Neural cell (in vitro differentiated cells): ENCODE measurements at regions not wholly inside any gene's neighbourhood (a gene's known extent, or its start where the extent isn't known, plus 50 kb on each side); places are given as distances from the start of the nearest gene placed in this dataset.

Experiments used
- H2AFZ ChIP-seq: fragments of 200-600, 300-800 bp; sonication (generic), shearing (Covaris generic); 2 replicates; pipeline ENCODE4 v1.6.0; 2014; ENCODE audit warnings: low read depth, mild to moderate bottlenecking, antibody characterized with exemption, low read length, moderate library complexity
- H3F3A ChIP-seq: fragments of 200-600 bp; shearing (Covaris generic); 2 replicates; pipeline ENCODE4 v1.6.1; 2016; ENCODE audit warnings: mild to moderate bottlenecking, moderate library complexity, mixed read lengths, antibody characterized with exemption, low read length; ENCODE audit not compliant: insufficient read depth, poor library complexity, severe bottlenecking
- H3K27ac ChIP-seq: fragments of 200-600, 300-800 bp; sonication (generic), shearing (Covaris generic); 2 replicates; pipeline ENCODE4 v1.5.1; 2014; ENCODE audit warnings: mild to moderate bottlenecking, low read length, moderate library complexity
- H3K27me3 ChIP-seq: fragments of 300-800, 200-600 bp; sonication (generic), shearing (Covaris generic); 2 replicates; pipeline ENCODE4 v1.6.0; 2014; ENCODE audit warnings: mild to moderate bottlenecking, low read depth, low read length, moderate library complexity; ENCODE audit not compliant: insufficient read depth
- H3K36me3 ChIP-seq: fragments of 300-800, 200-600 bp; sonication (generic), shearing (Covaris generic); 2 replicates; pipeline ENCODE4 v1.5.1; 2014; ENCODE audit warnings: mild to moderate bottlenecking, antibody characterized with exemption, low read length, moderate library complexity; ENCODE audit not compliant: insufficient read depth
- H3K4me2 ChIP-seq: fragments of 300-800, 200-600 bp; sonication (generic), shearing (Covaris generic); 2 replicates; pipeline ENCODE4 v1.6.0; 2014; ENCODE audit warnings: mild to moderate bottlenecking, low read length
- H3K4me3 ChIP-seq: fragments of 300-800, 200-600 bp; sonication (generic), shearing (Covaris generic); 2 replicates; pipeline ENCODE4 v1.5.1; 2014; ENCODE audit warnings: mild to moderate bottlenecking, low read length, moderate library complexity
- H3K79me2 ChIP-seq: fragments of 200-600 bp; shearing (Covaris generic); replicated peaks from 2 replicates; pipeline ENCODE4 v1.6.0; 2014; ENCODE audit warnings: mild to moderate bottlenecking, low read length, moderate library complexity; ENCODE audit not compliant: insufficient read depth
- H3K9ac ChIP-seq: fragments of 300-800, 200-600 bp; sonication (generic), shearing (Covaris generic); 2 replicates; pipeline ENCODE4 v1.6.1; 2016; ENCODE audit warnings: mild to moderate bottlenecking, low read length, mixed read lengths
- H3K9me2 ChIP-seq: fragments of 200-600 bp; shearing (Covaris generic); 2 replicates; pipeline ENCODE4 v1.6.1; 2016; ENCODE audit warnings: mild to moderate bottlenecking, low read length, mixed read lengths; ENCODE audit not compliant: insufficient read depth
- H3K9me3 ChIP-seq: fragments of 200-600, 300-800 bp; sonication (generic), shearing (Covaris generic); 2 replicates; pipeline ENCODE4 v1.6.1; 2016; ENCODE audit warnings: mild to moderate bottlenecking, mixed run types, low read length, moderate library complexity, mixed read lengths
- H4K20me1 ChIP-seq: fragments of 200-600 bp; shearing (Covaris generic); 2 replicates; pipeline ENCODE4 v1.6.1; 2016; ENCODE audit warnings: mild to moderate bottlenecking, mixed run types; ENCODE audit not compliant: insufficient read depth
- CTCF ChIP-seq: fragments of 450-650 bp; IDR thresholded peaks from 2 replicates; pipeline ENCODE4 v1.5.1; 2014; ENCODE audit warnings: antibody characterized with exemption, mild to moderate bottlenecking, moderate library complexity; ENCODE audit not compliant: poor library complexity, severe bottlenecking
- EP300 ChIP-seq: fragments of 450-650 bp; conservative IDR thresholded peaks from 2 replicates; pipeline ENCODE4 v1.6.1; 2014; ENCODE audit warnings: antibody characterized with exemption, mild to moderate bottlenecking, moderate library complexity; ENCODE audit not compliant: poor library complexity, severe bottlenecking
- EZH2 ChIP-seq: fragments of 200-600, 300-800 bp; shearing (Covaris generic), sonication (generic); IDR thresholded peaks from 2 replicates; pipeline ENCODE4 v1.6.1; 2014; ENCODE audit warnings: antibody characterized with exemption, low read length, borderline replicate concordance, mild to moderate bottlenecking; ENCODE audit not compliant: insufficient read depth, poor library complexity, severe bottlenecking
- MXI1 ChIP-seq: fragments of 450-650 bp; conservative IDR thresholded peaks from 2 replicates; pipeline ENCODE4 v1.6.1; 2014; ENCODE audit warnings: antibody characterized with exemption, mild to moderate bottlenecking; ENCODE audit not compliant: poor library complexity, severe bottlenecking
- POLR2AphosphoS5 ChIP-seq: IDR thresholded peaks from 2 replicates; pipeline ENCODE4 v1.6.1; 2012
- RAD21 ChIP-seq: fragments of 450-650 bp; conservative IDR thresholded peaks from 2 replicates; pipeline ENCODE4 v1.6.1; 2014; ENCODE audit warnings: antibody characterized with exemption, mild to moderate bottlenecking, moderate library complexity
- REST ChIP-seq: IDR thresholded peaks from 2 replicates; pipeline ENCODE4 v1.6.1; 2012; ENCODE audit warnings: borderline replicate concordance
- SMC3 ChIP-seq: fragments of 450-650 bp; conservative IDR thresholded peaks from 2 replicates; pipeline ENCODE4 v1.6.1; 2014; ENCODE audit warnings: antibody characterized with exemption, mild to moderate bottlenecking, moderate library complexity; ENCODE audit not compliant: poor library complexity
- TAF1 ChIP-seq: IDR thresholded peaks from 2 replicates; pipeline ENCODE4 v1.6.1; 2012; ENCODE audit warnings: low read depth

GRCh38 chr2:187263675-187264560 lies 184.1 kb downstream of the CALCRL start:
- Histone ChIP-seq H4K20me1 (no peaks in the 10 kb centered on the region), H3F3A (no peaks in the 10 kb centered on the region), H3K9me3 (no peaks in the 10 kb centered on the region), H3K27ac (no peak overlapping the region), H3K27me3 (no peaks in the 10 kb centered on the region), H3K9ac (no peak overlapping the region), H3K4me3 (no peak overlapping the region), H3K4me2 (no peak overlapping the region), H3K9me2 (no peaks in the 10 kb centered on the region), H3K79me2 (no peaks in the 10 kb centered on the region), H2AFZ (no peak overlapping the region), H3K36me3 (no peaks in the 10 kb centered on the region)
- TF ChIP-seq RAD21 = no peak
- no peak for TF ChIP-seq REST
- TF ChIP-seq EZH2 = no peak
- no peak for TF ChIP-seq TAF1
- TF ChIP-seq MXI1 = no peak
- TF ChIP-seq CTCF = no peak
- TF ChIP-seq POLR2AphosphoS5 = no peak
- TF ChIP-seq SMC3 = no peak

GRCh38 chr2:187261705-187262104 lies 186.3 kb downstream of the CALCRL start:
- Histone ChIP-seq H3K27ac (no peak overlapping the region), H3K27me3 (no peaks in the 10 kb centered on the region), H3K9me2 (no peaks in the 10 kb centered on the region), H3K4me2 (no peak overlapping the region), H3K9me3 (no peaks in the 10 kb centered on the region), H3F3A (no peaks in the 10 kb centered on the region), H3K36me3 (no peaks in the 10 kb centered on the region), H2AFZ (no peak overlapping the region), H3K9ac (no peak overlapping the region), H3K4me3 (no peak overlapping the region), H4K20me1 (no peaks in the 10 kb centered on the region), H3K79me2 (no peaks in the 10 kb centered on the region)
- TF ChIP-seq REST (no peak), EZH2 (no peak), CTCF (no peak), TAF1 (no peak), SMC3 (no peak), EP300 (no peak)
